ENCODE measurements at regions not wholly inside any gene's neighbourhood (a gene's known extent, or its start where the extent isn't known, plus 50 kb on each side); places are given as distances from the start of the nearest gene placed in this dataset.

GRCh38 chr5:18216016-18216415 is 581.8 kb downstream of the TAF11L14 start:
- no peak for TF ChIP-seq CTCF (IDR thresholded peaks at IDR 0.05 in 4 of 5, conservative IDR thresholded peaks at IDR 0.05 in 1 of 5)
- no peak for TF ChIP-seq POLR2A (IDR thresholded peaks at IDR 0.05)
